Middle frontal gyrus (tissue), 1 donor: ENCODE measurements at regions not wholly inside any gene's neighbourhood (a gene's known extent, or its start where the extent isn't known, plus 50 kb on each side); places are given as distances from the start of the nearest gene placed in this dataset.
"Not testable (repeated sequence)": the region's sequence is repeated elsewhere in the genome, so short reads cannot be mapped to it uniquely, and the experiment has no call there.

Experiments used
- DNase-seq: peaks from one replicate; pipeline ENCODE4 v3.0.0-alpha.2; 2015; ENCODE audit warnings: low spot score; ENCODE audit errors: extremely low spot score

- no peak for DNase-seq
Measured at GRCh38 chr3:67976663-67977062, 322.3 kb upstream of the SUCLG2 start.

GRCh38 chr3:67964596-67964995 is 310.2 kb upstream of the SUCLG2 start:
- no peak for DNase-seq

GRCh38 chr3:67957268-67957667 is 302.9 kb upstream of the SUCLG2 start:
- DNase-seq = no peak

GRCh38 chr3:67947808-67948508 is 293.5 kb upstream of the SUCLG2 start:
- no peak for DNase-seq

- DNase-seq = no peak
Measured at GRCh38 chr3:67946436-67946835, 292.0 kb upstream of the SUCLG2 start.

- DNase-seq = no peak
Measured at GRCh38 chr3:67943546-67943945, 289.1 kb upstream of the SUCLG2 start.

- no peak for DNase-seq
Measured at GRCh38 chr3:67941433-67942030, 287.1 kb upstream of the SUCLG2 start.

- DNase-seq = no peak
Measured at GRCh38 chr3:67940210-67940952, 286.0 kb upstream of the SUCLG2 start.

GRCh38 chr3:67937498-67938118 is 283.2 kb upstream of the SUCLG2 start:
- no peak for DNase-seq

GRCh38 chr3:67930394-67930793 is 276.0 kb upstream of the SUCLG2 start:
- DNase-seq = not testable (repeated sequence)

- DNase-seq = no peak
Measured at GRCh38 chr3:67923796-67924195, 269.4 kb upstream of the SUCLG2 start.

- no peak for DNase-seq
Measured at GRCh38 chr3:67920969-67921368, 266.6 kb upstream of the SUCLG2 start.

GRCh38 chr3:67920311-67920710 is 265.9 kb upstream of the SUCLG2 start:
- DNase-seq = no peak

GRCh38 chr3:67916353-67916752 is 261.9 kb upstream of the SUCLG2 start:
- DNase-seq = no peak

- DNase-seq = no peak
Measured at GRCh38 chr3:67907735-67908134, 253.3 kb upstream of the SUCLG2 start.

GRCh38 chr3:67906261-67906660 is 251.8 kb upstream of the SUCLG2 start:
- no peak for DNase-seq

- no peak for DNase-seq
Measured at GRCh38 chr3:67901681-67902080, 247.3 kb upstream of the SUCLG2 start.

GRCh38 chr3:67898916-67899315 is 244.5 kb upstream of the SUCLG2 start:
- DNase-seq = no peak

GRCh38 chr3:67897351-67898336 is 243.2 kb upstream of the SUCLG2 start:
- DNase-seq = no peak

GRCh38 chr3:67896130-67896529 is 241.7 kb upstream of the SUCLG2 start:
- DNase-seq = no peak

GRCh38 chr3:67894510-67894909 is 240.1 kb upstream of the SUCLG2 start:
- DNase-seq = no peak
